ENCODE measurements at regions not wholly inside any gene's neighbourhood (a gene's known extent, or its start where the extent isn't known, plus 50 kb on each side); places are given as distances from the start of the nearest gene placed in this dataset.

DNA sequence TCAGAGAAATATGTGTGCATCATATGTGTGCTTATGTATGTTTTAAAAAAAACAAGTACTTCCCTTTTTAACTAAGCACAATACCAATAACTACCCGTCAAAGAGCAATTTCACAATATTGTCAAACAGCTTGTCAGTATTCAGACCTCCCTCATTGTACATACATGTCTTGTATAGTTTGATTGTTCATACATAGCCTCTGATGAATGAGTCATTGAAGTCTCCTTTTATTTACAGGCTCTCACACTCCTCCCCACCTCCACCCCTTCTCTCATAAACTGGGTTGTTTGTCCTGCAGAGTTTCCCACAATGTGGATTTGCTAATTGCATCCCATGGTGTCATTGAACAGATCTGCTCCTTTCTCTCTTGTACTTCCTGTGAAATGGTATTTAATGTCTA, 132.8 kb upstream of the L3MBTL4 start:
- no peak for TF ChIP-seq CTCF (conservative IDR thresholded peaks at IDR 0.05)
- H3K27ac ChIP-seq, result peak overlapping the region; percentile 54; the same call in 1 of the 2 replicates

- no peak overlapping the region for H3K27ac ChIP-seq
- TF ChIP-seq CTCF (conservative IDR thresholded peaks at IDR 0.05), result no peak
Observed at GRCh38 chr18:6553234-6553900, 138.7 kb upstream of the L3MBTL4 start.

GRCh38 chr18:6557057-6557769, 142.5 kb upstream of the L3MBTL4 start:
- H3K27ac ChIP-seq, result no peak overlapping the region; the same call in 1 of the 2 replicates
- no peak for TF ChIP-seq CTCF (conservative IDR thresholded peaks at IDR 0.05)

DNA sequence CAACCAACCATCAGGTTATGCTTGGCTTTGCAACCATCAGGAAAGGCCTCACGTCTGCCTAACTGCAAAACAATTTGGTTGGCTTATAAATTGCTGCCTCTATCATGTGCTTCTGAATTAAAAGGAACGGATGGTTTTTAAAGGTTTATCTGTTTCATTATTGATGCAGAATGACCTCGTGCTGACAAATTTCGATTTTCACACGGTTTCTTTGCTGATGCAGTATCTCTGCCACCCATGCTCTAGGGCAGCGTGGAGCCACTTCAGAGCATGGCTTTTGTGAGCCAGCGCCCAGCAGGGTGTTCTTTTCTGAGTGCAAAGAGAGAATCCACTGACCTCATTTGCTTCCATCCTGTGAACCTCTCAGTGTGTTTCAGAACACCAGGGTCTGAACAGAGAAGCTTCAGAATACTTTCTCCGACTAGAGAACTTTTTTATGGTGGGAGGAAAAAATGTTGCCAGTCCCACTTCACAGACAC, 143.1 kb upstream of the L3MBTL4 start:
- TF ChIP-seq CTCF (conservative IDR thresholded peaks at IDR 0.05), result no peak
- H3K27ac ChIP-seq, result no peak overlapping the region; the same call in 1 of the 2 replicates

GRCh38 chr18:6558446-6559156, 143.9 kb upstream of the L3MBTL4 start:
- no peak for TF ChIP-seq CTCF (conservative IDR thresholded peaks at IDR 0.05)
- H3K27ac ChIP-seq, result peak overlapping the region; percentile 40; the same call in 1 of the 2 replicates

DNA sequence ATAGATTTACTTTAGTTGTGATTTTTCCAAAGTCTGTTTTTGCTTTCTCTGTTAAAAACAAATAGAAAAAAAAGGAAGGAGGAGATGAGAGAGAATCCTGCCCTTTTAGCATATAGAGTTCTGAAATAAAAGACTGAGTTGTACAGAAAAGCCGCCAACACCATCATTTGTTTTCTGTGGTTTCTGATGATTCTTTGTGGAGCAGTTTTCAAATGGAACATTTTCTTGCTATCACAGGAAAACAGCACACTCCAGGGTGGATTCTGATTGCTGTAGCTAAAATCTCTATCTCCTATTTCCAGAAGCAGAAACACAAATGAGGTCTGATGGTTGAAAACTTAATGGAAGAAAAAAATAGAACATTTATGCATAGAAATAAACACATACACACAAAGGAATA, 144.6 kb upstream of the L3MBTL4 start:
- no peak for TF ChIP-seq CTCF (conservative IDR thresholded peaks at IDR 0.05)
- H3K27ac ChIP-seq, result peak overlapping the region; percentile 40; the same call in 1 of the 2 replicates

GRCh38 chr18:6561016-6561415, 146.3 kb upstream of the L3MBTL4 start:
- no peak for TF ChIP-seq CTCF (conservative IDR thresholded peaks at IDR 0.05)
- H3K27ac ChIP-seq, result no peak overlapping the region

Data from VCaP (cell line).